CD4-positive, alpha-beta T cell treated with Interleukin-17A for 4 hours (primary cell): ENCODE measurements at regions not wholly inside any gene's neighbourhood (a gene's known extent, or its start where the extent isn't known, plus 50 kb on each side); places are given as distances from the start of the nearest gene placed in this dataset.

Experiments used
- DNase-seq: peaks from one replicate; pipeline ENCODE4 v3.0.0-alpha.2; 2020; ENCODE audit warnings: mixed read lengths

DNA sequence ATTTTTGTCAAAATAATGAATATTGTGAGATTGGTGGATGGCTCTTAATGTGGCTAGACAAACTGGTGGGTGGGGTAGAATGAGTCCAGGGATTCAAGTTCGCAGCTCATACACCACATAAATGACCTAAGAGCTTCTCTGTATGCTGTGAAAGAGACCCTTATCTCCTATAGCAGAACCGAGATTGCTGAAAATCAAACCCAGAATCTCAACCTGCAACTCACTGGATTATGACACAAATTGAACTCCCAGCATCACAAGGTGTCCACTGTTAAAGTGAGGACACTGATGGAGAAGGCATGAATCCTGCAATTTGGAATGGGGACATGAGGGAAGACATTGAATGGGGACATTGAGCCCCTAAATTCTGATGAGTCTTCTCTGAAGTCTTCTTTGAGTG, 51.3 kb upstream of the CNKSR3 start:
- DNase-seq: no peak

DNA sequence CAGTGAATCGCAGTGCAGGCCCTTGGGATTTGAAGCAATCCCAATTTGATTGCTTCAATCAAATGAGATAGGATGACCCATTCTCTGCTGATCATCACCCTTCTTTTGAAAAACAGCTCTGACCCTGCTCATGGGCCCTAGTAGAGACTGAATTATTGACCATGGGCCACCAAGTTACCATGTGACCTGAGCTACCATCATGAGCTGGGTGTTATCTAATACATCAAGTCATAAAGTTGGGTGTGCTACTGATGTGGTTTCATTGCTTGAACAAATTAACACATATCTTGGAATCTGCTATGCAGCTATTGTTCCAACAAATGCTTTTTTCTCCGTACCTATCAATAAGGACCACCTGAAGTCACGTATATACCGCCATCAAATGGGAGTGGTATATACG, 54.8 kb upstream of the CNKSR3 start:
- DNase-seq: no peak

DNA sequence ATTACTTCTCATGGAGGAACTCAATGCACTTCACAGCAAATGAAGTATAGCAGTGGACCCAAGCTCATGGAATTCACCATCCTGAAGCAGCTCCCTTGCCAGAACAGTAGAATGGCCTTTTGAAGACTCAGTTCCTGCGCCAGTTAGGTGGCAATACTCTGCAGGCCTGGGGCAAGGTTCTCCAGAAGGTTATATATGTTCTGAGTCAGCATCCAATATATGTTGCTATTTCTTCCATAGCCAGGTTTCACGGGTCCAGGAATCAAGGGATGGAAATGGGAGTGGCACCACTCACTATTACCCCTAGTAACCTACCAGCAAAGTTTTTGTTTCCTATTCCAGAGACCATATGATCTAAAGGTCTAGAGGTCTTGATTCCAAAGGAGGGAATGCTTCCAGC, 56.4 kb upstream of the CNKSR3 start:
- no peak for DNase-seq

GRCh38 chr6:154567695-154568220, 57.3 kb upstream of the CNKSR3 start:
- no peak for DNase-seq

DNA sequence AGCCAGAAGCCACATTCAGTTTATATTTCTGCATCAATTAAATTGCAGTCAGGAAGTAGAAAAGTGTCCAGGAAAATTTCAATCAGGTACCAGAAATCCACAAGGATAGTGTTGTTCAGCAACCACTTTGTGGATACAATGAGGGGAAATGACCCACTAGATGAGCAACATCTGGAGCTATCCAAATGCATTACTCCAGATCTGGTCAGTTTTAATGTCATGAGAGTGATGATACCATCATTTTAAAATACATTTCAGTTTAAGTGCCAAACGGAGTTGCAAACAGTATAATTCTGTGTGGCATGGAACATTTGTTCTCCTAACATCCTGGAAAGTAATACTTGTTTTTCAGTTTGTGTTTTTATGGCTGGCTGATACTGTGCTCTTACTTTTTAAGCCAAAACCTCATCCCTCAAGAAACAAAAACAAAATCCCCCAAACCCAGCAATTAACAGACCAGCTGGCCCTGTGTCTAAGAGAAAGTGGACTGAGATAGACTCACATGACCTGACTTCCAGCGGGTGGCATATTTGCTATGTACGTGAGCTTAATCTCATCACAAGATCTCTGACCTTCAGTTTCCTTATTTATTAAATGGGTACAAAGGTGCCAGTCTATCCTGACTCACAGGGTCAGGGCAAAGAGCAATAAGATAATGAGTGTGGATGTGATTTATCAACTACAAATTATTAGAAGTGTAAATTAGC, 58.8 kb upstream of the CNKSR3 start:
- DNase-seq: no peak

- no peak for DNase-seq
Measured at GRCh38 chr6:154570505-154570904, 60.0 kb upstream of the CNKSR3 start.

- DNase-seq: no peak
Measured at GRCh38 chr6:154572556-154572955, 62.1 kb upstream of the CNKSR3 start.

GRCh38 chr6:154578004-154578559, 67.6 kb upstream of the CNKSR3 start:
- DNase-seq: no peak

DNA sequence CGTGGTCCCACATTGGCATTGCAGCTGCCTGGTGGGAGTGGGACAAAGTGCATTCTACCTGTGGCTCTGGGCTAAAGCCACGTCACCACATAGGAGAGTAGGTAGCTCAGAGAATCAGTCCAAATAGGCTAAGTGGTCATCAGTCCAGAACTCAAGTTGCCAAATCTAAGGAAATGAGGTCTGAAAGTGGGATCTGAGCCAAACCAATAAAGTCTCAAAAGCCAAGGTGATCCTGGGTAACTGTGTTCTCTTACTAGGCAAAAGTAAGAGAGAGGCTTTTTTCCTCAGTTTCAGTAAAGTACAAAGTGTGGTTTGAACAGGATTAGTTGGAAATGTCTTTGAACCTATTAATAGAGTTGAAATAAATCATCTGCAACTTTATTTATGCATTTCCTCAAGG, 68.6 kb upstream of the CNKSR3 start:
- DNase-seq: no peak

DNA sequence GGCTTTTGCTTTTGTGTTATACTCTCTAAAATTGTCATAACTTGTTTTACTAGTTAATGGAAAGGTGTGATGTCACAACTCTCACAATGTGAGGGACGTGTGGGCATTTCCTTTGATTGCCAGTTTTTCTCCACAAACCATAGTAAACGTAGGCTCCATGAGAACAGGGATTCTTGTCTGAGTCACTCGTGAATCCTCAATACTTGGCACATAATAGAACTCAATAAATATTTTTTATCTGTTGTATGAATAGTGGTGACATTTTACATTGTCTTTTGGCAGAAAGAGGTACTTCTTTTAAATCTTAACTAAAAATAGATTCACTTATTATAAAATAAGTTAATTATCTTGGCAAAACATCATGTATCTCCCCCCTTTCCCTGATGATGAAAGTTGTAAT, 69.0 kb upstream of the CNKSR3 start:
- DNase-seq: no peak

- no peak for DNase-seq
Measured at GRCh38 chr6:154580397-154581135, 70.1 kb upstream of the CNKSR3 start.

DNA sequence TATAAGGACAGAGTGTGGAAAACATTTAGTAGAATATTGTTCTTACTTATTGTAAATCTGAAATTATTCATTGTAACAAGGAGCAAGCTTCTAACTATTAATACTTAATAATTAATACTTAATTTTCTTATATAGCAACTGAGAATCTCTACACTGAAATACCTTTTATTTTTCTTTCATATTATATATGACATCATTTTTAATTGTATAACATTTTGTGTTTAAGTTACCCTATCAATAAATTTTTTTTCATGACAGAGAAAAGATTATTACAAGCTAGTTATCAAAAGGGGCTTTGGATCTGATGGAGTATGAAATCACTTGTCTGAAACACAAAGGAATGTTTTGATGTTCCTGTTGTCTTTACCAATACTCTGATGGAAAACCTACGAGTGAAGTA, 72.2 kb upstream of the CNKSR3 start:
- no peak for DNase-seq

DNA sequence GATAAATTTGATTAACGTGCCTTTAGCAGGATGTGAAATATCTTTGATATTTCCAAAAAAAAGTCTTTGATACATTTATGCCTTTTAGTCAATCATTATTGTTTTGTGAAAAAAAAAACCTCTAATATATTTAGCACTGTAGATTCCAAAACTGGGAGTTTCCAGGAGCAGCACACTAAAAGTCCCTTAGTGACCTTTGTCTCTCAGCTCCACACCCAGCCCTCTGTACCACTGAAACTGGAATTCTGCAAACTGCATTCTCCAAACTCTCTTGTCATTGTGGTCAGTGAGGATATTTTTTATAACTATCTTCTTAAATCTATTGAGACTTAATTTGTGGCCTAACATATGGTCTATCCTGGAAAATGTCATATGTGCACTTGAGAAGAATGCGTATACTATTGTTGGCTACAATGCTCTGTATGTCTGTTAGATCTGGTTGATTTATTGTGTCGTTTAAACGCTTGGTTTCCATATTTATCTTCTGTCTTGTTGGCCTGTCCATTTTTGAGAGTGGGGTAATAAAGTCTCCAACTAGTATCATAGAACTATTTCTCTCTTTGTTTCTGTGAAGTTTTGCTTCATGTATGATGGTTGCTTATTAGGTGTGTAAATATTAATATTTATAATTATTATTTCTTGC, 73.2 kb upstream of the CNKSR3 start:
- no peak for DNase-seq

DNA sequence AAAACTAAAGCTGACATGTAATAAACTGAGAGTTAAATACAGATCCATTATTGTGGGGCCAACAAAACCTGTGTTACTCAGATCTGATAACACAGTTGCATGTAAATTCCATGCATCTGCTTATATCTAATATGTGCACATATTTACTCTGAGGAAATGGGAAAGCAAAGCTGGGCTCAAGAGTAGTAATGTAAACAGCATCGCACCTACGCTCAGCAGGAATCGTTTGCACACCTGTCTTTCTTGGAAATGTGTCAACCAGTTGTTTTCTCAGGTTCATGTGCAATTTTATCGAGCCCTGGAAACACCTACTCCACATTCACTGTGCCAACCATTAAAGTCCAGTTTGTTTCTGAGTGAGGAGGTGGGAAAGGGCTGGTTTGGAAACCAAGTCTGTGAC, 80.3 kb upstream of the CNKSR3 start:
- no peak for DNase-seq

- DNase-seq: no peak
Measured at GRCh38 chr6:154591234-154591633, 80.7 kb upstream of the CNKSR3 start.

DNA sequence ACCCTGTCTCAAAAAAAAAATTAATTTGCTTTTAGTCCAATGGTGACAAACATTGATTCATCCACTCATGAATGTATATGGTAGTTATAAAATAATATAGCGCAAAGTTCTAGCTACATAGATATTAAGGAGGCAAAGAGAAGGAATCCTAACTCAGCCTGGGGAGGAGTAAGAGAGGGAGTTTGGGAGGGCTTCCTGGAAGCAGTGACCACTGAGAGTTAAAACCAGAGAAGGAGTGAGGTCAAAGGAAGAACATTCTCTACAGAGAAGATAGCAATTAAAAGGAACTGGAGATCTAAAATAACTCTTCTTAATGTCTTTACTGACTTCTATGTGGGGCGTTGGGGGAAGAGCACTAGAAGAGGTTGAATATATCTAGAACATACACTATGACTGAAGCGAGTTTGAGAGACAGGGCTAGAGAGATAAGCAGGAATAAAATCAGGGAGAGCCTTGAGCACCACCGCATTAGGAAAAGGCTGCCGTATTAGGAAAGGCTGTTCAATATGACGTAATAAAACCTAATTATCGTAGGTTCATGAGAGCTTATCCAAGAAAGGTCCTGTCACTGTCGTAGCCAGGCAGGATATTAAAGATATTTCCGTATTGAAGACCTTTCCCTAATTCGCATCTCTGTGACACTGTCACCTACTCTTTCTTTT, 81.8 kb upstream of the CNKSR3 start:
- no peak for DNase-seq

DNA sequence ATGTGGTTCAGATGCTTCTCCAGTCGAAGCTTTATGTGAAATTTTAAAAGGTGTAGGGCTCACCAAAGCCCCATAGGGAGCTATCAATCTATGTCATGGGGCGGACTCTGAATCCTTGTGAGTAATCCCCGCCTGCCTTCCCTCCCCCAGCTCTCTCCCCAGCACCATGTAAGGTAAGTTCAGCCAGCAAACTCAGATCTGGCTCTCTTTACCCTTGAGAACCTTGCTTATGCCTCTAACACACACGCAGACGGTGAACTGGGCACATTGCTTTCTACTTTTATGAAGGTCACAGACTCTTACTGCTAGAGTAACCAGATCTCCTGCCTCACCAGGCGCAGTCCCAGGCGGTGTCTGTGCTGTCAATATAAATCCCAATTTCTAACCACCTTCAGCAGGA, 82.6 kb upstream of the CNKSR3 start:
- no peak for DNase-seq

GRCh38 chr6:154594496-154595198, 84.2 kb upstream of the CNKSR3 start:
- no peak for DNase-seq

GRCh38 chr6:154595538-154595937, 85.1 kb upstream of the CNKSR3 start:
- DNase-seq: no peak

DNA sequence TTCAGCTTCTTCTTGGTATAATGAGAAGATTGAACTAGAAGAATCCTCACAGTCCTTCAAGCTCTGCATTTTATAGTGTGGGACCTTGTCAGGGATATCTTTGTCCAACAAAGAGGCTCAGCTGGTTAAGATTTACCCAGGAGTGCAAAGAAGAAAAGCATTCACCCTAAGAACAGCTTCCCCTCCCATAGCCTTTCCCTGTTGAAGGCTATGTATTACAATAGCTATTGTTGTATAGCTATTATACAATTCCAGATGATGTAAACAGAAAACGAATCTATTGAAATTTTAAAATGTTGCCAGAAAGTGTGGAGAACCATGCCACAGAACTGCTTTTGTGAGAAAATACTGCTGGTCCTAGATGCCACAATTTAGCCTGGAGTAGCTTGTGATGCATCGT, 85.5 kb upstream of the CNKSR3 start:
- DNase-seq: no peak

GRCh38 chr6:154596701-154597100, 86.2 kb upstream of the CNKSR3 start:
- DNase-seq: no peak

- no peak for DNase-seq
Measured at GRCh38 chr6:154598399-154598798, 87.9 kb upstream of the CNKSR3 start.
